ENCODE measurements at regions not wholly inside any gene's neighbourhood (a gene's known extent, or its start where the extent isn't known, plus 50 kb on each side); places are given as distances from the start of the nearest gene placed in this dataset.

GRCh38 chr13:68676513-68677115, 1431.0 kb upstream of the ATXN8OS start:
- TF ChIP-seq CBX3 (IDR thresholded peaks at IDR 0.05; ENCODE audit: borderline replicate concordance, low read depth) (no peak), POLR2A (IDR thresholded peaks at IDR 0.05; ENCODE audit: low read depth, low read length) (no peak), NR2F1 (conservative IDR thresholded peaks at IDR 0.05) (no peak), EZH2 (IDR thresholded peaks at IDR 0.05; ENCODE audit: borderline replicate concordance, control insufficient read depth, low read depth, low read length) (no peak), CTCF (IDR thresholded peaks at IDR 0.05 in 2 of 3, conservative IDR thresholded peaks at IDR 0.05 in 1 of 3; ENCODE audit: control insufficient read depth in 2 of 3, extremely low read depth in 1 of 3, insufficient read depth in 1 of 3, low read depth in 3 of 3, low read length in 3 of 3) (no peak), ESRRA (IDR thresholded peaks at IDR 0.05; ENCODE audit: low read length) (no peak), SPI1 (IDR thresholded peaks at IDR 0.05; ENCODE audit: borderline replicate concordance, insufficient read depth, low read depth, low read length) (no peak), TARDBP (IDR thresholded peaks at IDR 0.05; ENCODE audit: borderline replicate concordance) (no peak), LARP7 (IDR thresholded peaks at IDR 0.05) (no peak), RAD21 (IDR thresholded peaks at IDR 0.05; ENCODE audit: insufficient read depth, low read depth, low read length) (no peak), YY1 (IDR thresholded peaks at IDR 0.05; ENCODE audit: low read depth, low read length) (no peak)
